H9 (cell line): ENCODE measurements at regions not wholly inside any gene's neighbourhood (a gene's known extent, or its start where the extent isn't known, plus 50 kb on each side); places are given as distances from the start of the nearest gene placed in this dataset.

Experiments
- DNase-seq: peaks from one replicate; pipeline ENCODE4 v3.0.0-alpha.2; 2017
- H2AFZ ChIP-seq: one replicate; pipeline ENCODE4 v1.6.1; 2013; ENCODE audit warnings: mild to moderate bottlenecking, low read length, control low read depth, moderate library complexity
- H2AK5ac ChIP-seq: 2 replicates; pipeline ENCODE4 v1.6.1; 2013; ENCODE audit warnings: low read length, control low read depth, mixed read lengths; ENCODE audit not compliant: insufficient read length
- H2BK120ac ChIP-seq: one replicate; pipeline ENCODE4 v1.6.1; 2013; ENCODE audit warnings: low read depth, mild to moderate bottlenecking, low read length, control low read depth, inconsistent platforms; ENCODE audit not compliant: poor library complexity, severe bottlenecking
- H2BK12ac ChIP-seq: 2 replicates; pipeline ENCODE4 v1.6.1; 2013; ENCODE audit warnings: low read length, control low read depth, mixed read lengths, low read depth; ENCODE audit not compliant: insufficient read length
- H2BK15ac ChIP-seq: 2 replicates; pipeline ENCODE4 v1.6.1; 2013; ENCODE audit warnings: low read depth, low read length, control low read depth
- H2BK20ac ChIP-seq: one replicate; pipeline ENCODE4 v1.6.1; 2013; ENCODE audit warnings: low read depth, mild to moderate bottlenecking, low read length, control low read depth, inconsistent platforms; ENCODE audit not compliant: poor library complexity, severe bottlenecking
- H2BK5ac ChIP-seq: 2 replicates; pipeline ENCODE4 v1.6.1; 2013; ENCODE audit warnings: low read length, control low read depth, mixed read lengths; ENCODE audit not compliant: insufficient read length
- H3K14ac ChIP-seq: 2 replicates; pipeline ENCODE4 v1.6.1; 2013; ENCODE audit warnings: low read length, control low read depth; ENCODE audit not compliant: insufficient read depth
- H3K18ac ChIP-seq: 2 replicates; pipeline ENCODE4 v1.6.1; 2013; ENCODE audit warnings: low read depth, mild to moderate bottlenecking, mixed read lengths, low read length, control low read depth; ENCODE audit not compliant: insufficient read length
- H3K23ac ChIP-seq: 2 replicates; pipeline ENCODE4 v1.6.1; 2013; ENCODE audit warnings: low read length, control low read depth, mixed read lengths, low read depth; ENCODE audit not compliant: insufficient read length
- H3K23me2 ChIP-seq: 2 replicates; pipeline ENCODE4 v1.6.1; 2013; ENCODE audit warnings: low read depth, mild to moderate bottlenecking, mixed read lengths, low read length, control low read depth; ENCODE audit not compliant: insufficient read length, poor library complexity, severe bottlenecking
- H3K27ac ChIP-seq: 2 replicates; pipeline ENCODE4 v1.5.1; 2013; ENCODE audit warnings: low read length, control low read depth, mixed read lengths, low read depth; ENCODE audit not compliant: insufficient read length
- H3K27me3 ChIP-seq: 2 replicates; pipeline ENCODE4 v1.6.1; 2013; ENCODE audit warnings: low read length, control low read depth, inconsistent platforms; ENCODE audit not compliant: insufficient read depth
- H3K4ac ChIP-seq: 2 replicates; pipeline ENCODE4 v1.6.1; 2013; ENCODE audit warnings: low read depth, mild to moderate bottlenecking, control low read depth, inconsistent platforms, low read length, moderate library complexity
- H3K4me1 ChIP-seq: 2 replicates; pipeline ENCODE4 v1.6.1; 2013; ENCODE audit warnings: low read length, control low read depth, inconsistent platforms; ENCODE audit not compliant: insufficient read depth
- H3K4me2 ChIP-seq: 2 replicates; pipeline ENCODE4 v1.6.1; 2013; ENCODE audit warnings: low read length, control low read depth, mixed read lengths; ENCODE audit not compliant: insufficient read length, insufficient read depth
- H3K56ac ChIP-seq: 2 replicates; pipeline ENCODE4 v1.6.1; 2013; ENCODE audit warnings: low read depth, mild to moderate bottlenecking, mixed read lengths, low read length, control low read depth; ENCODE audit not compliant: insufficient read length
- H3K79me1 ChIP-seq: 2 replicates; pipeline ENCODE4 v1.6.1; 2013; ENCODE audit warnings: low read depth, mild to moderate bottlenecking, moderate library complexity, low read length, control low read depth, inconsistent platforms; ENCODE audit not compliant: insufficient read depth, poor library complexity, severe bottlenecking
- H3K79me2 ChIP-seq: 2 replicates; pipeline ENCODE4 v1.6.1; 2013; ENCODE audit warnings: low read length, control low read depth, inconsistent platforms; ENCODE audit not compliant: insufficient read depth
- H3K9ac ChIP-seq: 2 replicates; pipeline ENCODE4 v1.6.1; 2013; ENCODE audit warnings: low read length, control low read depth, mixed read lengths; ENCODE audit not compliant: insufficient read length; ENCODE audit errors: extremely low read depth
- H3K9me3 ChIP-seq: one replicate; pipeline ENCODE4 v1.6.1; 2013; ENCODE audit warnings: low read depth, low read length, inconsistent platforms; ENCODE audit not compliant: control insufficient read depth
- H3T11ph ChIP-seq: one replicate; pipeline ENCODE4 v1.6.1; 2013; ENCODE audit warnings: mild to moderate bottlenecking, low read length, control low read depth, inconsistent platforms
- H4K20me1 ChIP-seq: one replicate; pipeline ENCODE4 v1.6.1; 2013; ENCODE audit not compliant: control insufficient read depth, insufficient read length, insufficient read depth
- H4K5ac ChIP-seq: 2 replicates; pipeline ENCODE4 v1.6.1; 2013; ENCODE audit warnings: low read depth, mild to moderate bottlenecking, mixed read lengths, low read length, control low read depth; ENCODE audit not compliant: insufficient read length
- H4K8ac ChIP-seq: replicated peaks from 2 replicates; pipeline ENCODE4 v1.6.1; 2013; ENCODE audit warnings: low read length, control low read depth, mixed read lengths, low read depth; ENCODE audit not compliant: insufficient read length
- H4K91ac ChIP-seq: 2 replicates; pipeline ENCODE4 v1.6.1; 2013; ENCODE audit warnings: low read depth, mild to moderate bottlenecking, moderate library complexity, mixed read lengths, low read length, control low read depth; ENCODE audit not compliant: insufficient read length
- H3K27ac Mint-ChIP-seq, 3 experiments: 2 replicates in 2 of 3; 3 replicates in 1 of 3; pipeline ENCODE4 v1.8.0; 2020 to 2021; ENCODE audit warnings: mixed read lengths in 3 of 3, mild to moderate bottlenecking in 1 of 3, moderate library complexity in 1 of 3
- H3K27me3 Mint-ChIP-seq: 2 replicates; pipeline ENCODE4 v1.8.0; 2021; ENCODE audit warnings: low read depth, mild to moderate bottlenecking, moderate library complexity, mixed read lengths
- H3K36me3 Mint-ChIP-seq, 3 experiments: 2 replicates in 2 of 3; 3 replicates in 1 of 3; pipeline ENCODE4 v1.8.0; 2020 to 2021; ENCODE audit warnings: low read depth in 3 of 3, mixed read lengths in 3 of 3; ENCODE audit not compliant: insufficient read depth in 1 of 3
- H3K4me1 Mint-ChIP-seq, 2 experiments: 2 replicates each; pipeline ENCODE4 v1.8.0; 2020; ENCODE audit warnings: mixed read lengths in 2 of 2
- H3K4me3 Mint-ChIP-seq, 2 experiments: 2 replicates in 1 of 2; 3 replicates in 1 of 2; pipeline ENCODE4 v1.8.0; 2020 to 2021; ENCODE audit warnings: mild to moderate bottlenecking in 2 of 2, mixed read lengths in 2 of 2, moderate library complexity in 1 of 2
- H3K9me3 Mint-ChIP-seq, 2 experiments: 2 replicates in 1 of 2; 3 replicates in 1 of 2; pipeline ENCODE4 v1.8.0; 2020; ENCODE audit warnings: mild to moderate bottlenecking in 2 of 2, mixed read lengths in 2 of 2, moderate library complexity in 1 of 2
- WGBS: extraction: QIAGEN DNeasy Blood & Tissue Kit; methylation state at CpG from one replicate; pipeline ENCODE4 v1.1.7; 2013; ENCODE audit warnings: missing lambda C conversion rate, low lambda C conversion rate, mixed read lengths; ENCODE audit not compliant: insufficient read length; ENCODE audit errors: extremely low coverage; 5-methylcytosine and 5-hydroxymethylcytosine counted together
- TF ChIP-seq, protein P1 (sequence below): fragments of 200-600 bp; sonication (generic); conservative IDR thresholded peaks from 3 replicates; pipeline ENCODE4 v1.8.0; 2021; ENCODE audit warnings: antibody characterized with exemption, mild to moderate bottlenecking

DNA sequence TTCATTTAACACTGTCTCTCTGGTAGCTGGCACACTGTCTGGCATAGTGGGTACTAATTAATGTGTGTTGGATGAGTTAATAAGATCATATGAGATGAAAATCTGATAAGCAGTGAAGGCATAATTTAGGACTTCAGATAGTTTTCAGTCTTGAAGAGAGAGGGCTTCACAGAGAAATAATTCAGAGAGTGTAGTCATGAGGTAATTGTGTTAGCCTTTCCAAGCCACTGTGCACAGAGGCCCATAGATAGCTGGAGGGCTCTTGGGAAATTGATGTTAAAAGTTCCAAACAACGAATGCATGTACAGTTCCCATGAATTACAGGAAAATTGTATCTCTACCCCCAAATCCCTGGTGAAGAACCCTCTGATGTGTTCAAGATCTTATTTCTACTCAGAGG lies 133.8 kb upstream of the HMGA2 start:
- Histone ChIP-seq H3K23me2 (no peaks in the 10 kb centered on the region), H3K79me1 (no peaks in the 10 kb centered on the region), H3K9ac (no peak overlapping the region), H2BK20ac (no peak overlapping the region), H3K4me2 (no peak overlapping the region), H2BK12ac (no peak overlapping the region), H3T11ph (no peak overlapping the region), H2AFZ (no peak overlapping the region), H3K27ac (no peak overlapping the region), H4K8ac (no peak overlapping the region), H2BK15ac (no peak overlapping the region), H2BK5ac (no peak overlapping the region), H3K79me2 (no peaks in the 10 kb centered on the region), H4K20me1 (no peaks in the 10 kb centered on the region), H2BK120ac (no peak overlapping the region), H3K14ac (no peak overlapping the region), H3K27me3 (no peaks in the 10 kb centered on the region; the same call in 1 of the 2 replicates), H4K5ac (no peak overlapping the region), H3K4me1 (no peaks in the 10 kb centered on the region; the same call in 1 of the 2 replicates), H3K4ac (no peak overlapping the region), H3K23ac (no peak overlapping the region), H4K91ac (no peak overlapping the region), H3K56ac (no peak overlapping the region), H2AK5ac (no peak overlapping the region), H3K9me3 (no peaks in the 10 kb centered on the region), H3K18ac (no peak overlapping the region)
- H3K27ac Mint-ChIP-seq, result no peak overlapping the region
- no peaks in the 10 kb centered on the region for H3K36me3 Mint-ChIP-seq
- peaks cover 0 to 3% of the 10 kb centered on the region in 2 experiments; a peak in 3 of 5 replicates for H3K9me3 Mint-ChIP-seq
- H3K27me3 Mint-ChIP-seq, result no peaks in the 10 kb centered on the region; the same call in 1 of the 2 replicates
- H3K4me3 Mint-ChIP-seq, result no peak overlapping the region
- no peak for DNase-seq
- TF ChIP-seq, protein P1, sequence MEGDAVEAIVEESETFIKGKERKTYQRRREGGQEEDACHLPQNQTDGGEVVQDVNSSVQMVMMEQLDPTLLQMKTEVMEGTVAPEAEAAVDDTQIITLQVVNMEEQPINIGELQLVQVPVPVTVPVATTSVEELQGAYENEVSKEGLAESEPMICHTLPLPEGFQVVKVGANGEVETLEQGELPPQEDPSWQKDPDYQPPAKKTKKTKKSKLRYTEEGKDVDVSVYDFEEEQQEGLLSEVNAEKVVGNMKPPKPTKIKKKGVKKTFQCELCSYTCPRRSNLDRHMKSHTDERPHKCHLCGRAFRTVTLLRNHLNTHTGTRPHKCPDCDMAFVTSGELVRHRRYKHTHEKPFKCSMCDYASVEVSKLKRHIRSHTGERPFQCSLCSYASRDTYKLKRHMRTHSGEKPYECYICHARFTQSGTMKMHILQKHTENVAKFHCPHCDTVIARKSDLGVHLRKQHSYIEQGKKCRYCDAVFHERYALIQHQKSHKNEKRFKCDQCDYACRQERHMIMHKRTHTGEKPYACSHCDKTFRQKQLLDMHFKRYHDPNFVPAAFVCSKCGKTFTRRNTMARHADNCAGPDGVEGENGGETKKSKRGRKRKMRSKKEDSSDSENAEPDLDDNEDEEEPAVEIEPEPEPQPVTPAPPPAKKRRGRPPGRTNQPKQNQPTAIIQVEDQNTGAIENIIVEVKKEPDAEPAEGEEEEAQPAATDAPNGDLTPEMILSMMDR, result no peak
- WGBS, result no CpG with 5 or more reads among the region's 1 CpG
- peaks cover 4 to 6% of the 10 kb centered on the region in 2 experiments; a peak in 3 of 4 replicates for H3K4me1 Mint-ChIP-seq
